Uterus (tissue), 2 donors: ENCODE measurements at regions not wholly inside any gene's neighbourhood (a gene's known extent, or its start where the extent isn't known, plus 50 kb on each side); places are given as distances from the start of the nearest gene placed in this dataset.

Experiments
- CTCF ChIP-seq, 4 experiments: fragments of 200-600 bp in 2 of 4; fragments of 450-650 bp in 2 of 4; sonication (generic) in 2 of 4; IDR thresholded peaks; one replicate each; pipeline ENCODE4 v1.5.1; 2016 to 2019; ENCODE audit warnings: antibody characterized with exemption in 4 of 4, mild to moderate bottlenecking in 2 of 4, moderate library complexity in 1 of 4
- POLR2A ChIP-seq, 2 donors: fragments of 450-650 bp; IDR thresholded peaks; one replicate each; pipeline ENCODE4 v1.6.1; 2016; ENCODE audit warnings: antibody characterized with exemption in 2 of 2, mild to moderate bottlenecking in 1 of 2, moderate library complexity in 1 of 2

DNA sequence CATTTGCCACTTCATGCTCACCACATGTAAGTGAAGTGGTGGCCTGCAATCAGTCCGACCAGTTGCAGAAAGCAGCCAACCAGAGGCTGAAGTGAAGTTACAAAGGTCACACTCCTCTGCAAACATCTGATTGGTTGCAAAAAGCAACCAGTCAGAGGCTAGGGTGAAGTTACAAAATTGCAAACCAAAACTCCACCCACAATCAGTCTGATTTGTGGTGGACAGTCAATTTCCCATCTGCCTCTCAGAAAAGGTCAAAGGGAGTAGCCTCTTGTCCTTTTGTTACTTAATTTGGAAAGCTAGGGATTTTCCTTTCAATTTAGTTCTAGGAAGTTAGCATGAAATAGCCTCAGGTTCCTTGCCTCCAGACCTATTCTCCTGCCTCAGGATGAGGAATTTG is 185.0 kb downstream of the UXS1 start:
- no peak for TF ChIP-seq CTCF (IDR thresholded peaks at IDR 0.05)
- TF ChIP-seq POLR2A (IDR thresholded peaks at IDR 0.05): no peak
